OCI-LY3 (cell line): ENCODE measurements at regions not wholly inside any gene's neighbourhood (a gene's known extent, or its start where the extent isn't known, plus 50 kb on each side); places are given as distances from the start of the nearest gene placed in this dataset.

Experiments used
- CTCF ChIP-seq: fragments of 200-600, 300-600 bp; sonication (generic); IDR thresholded peaks from 2 replicates; pipeline ENCODE4 v1.5.1; 2014; ENCODE audit warnings: antibody characterized with exemption, low read length, low read depth
- EZH2phosphoT487 ChIP-seq: fragments of 200-600 bp; shearing (Covaris generic); IDR thresholded peaks from 2 replicates; pipeline ENCODE4 v1.6.1; 2018; ENCODE audit warnings: antibody characterized with exemption, mixed run types, low read depth

- TF ChIP-seq CTCF = no peak
- no peak for TF ChIP-seq EZH2phosphoT487
Observed at GRCh38 chr3:81293156-81293555, 468.3 kb downstream of the GBE1 start.
